ENCODE measurements at regions not wholly inside any gene's neighbourhood (a gene's known extent, or its start where the extent isn't known, plus 50 kb on each side); places are given as distances from the start of the nearest gene placed in this dataset.
"Not testable (repeated sequence)": the region's sequence is repeated elsewhere in the genome, so short reads cannot be mapped to it uniquely, and the experiment has no call there.

- no peak for DNase-seq (ENCODE audit: low read depth in 3 of 3, low spot score in 1 of 3)
These were observed 485.1 kb upstream of the KLF6 start for GRCh38 chr10:4270116-4270515.

GRCh38 chr10:4268490-4268889 lies 483.5 kb upstream of the KLF6 start:
- not testable (repeated sequence) for DNase-seq (ENCODE audit: low read depth in 3 of 3, low spot score in 1 of 3)

GRCh38 chr10:4267086-4267773 lies 482.2 kb upstream of the KLF6 start:
- no peak for DNase-seq (ENCODE audit: low read depth in 3 of 3, low spot score in 1 of 3)

GRCh38 chr10:4266416-4267085 lies 481.5 kb upstream of the KLF6 start:
- DNase-seq (ENCODE audit: low read depth in 3 of 3, low spot score in 1 of 3): no peak

- no peak for DNase-seq (ENCODE audit: low read depth in 3 of 3, low spot score in 1 of 3)
These were observed 481.0 kb upstream of the KLF6 start for GRCh38 chr10:4265964-4266363.

- no peak for DNase-seq (ENCODE audit: low read depth in 3 of 3, low spot score in 1 of 3)
These were observed 479.3 kb upstream of the KLF6 start for GRCh38 chr10:4264209-4264865.

GRCh38 chr10:4263601-4263921 lies 478.6 kb upstream of the KLF6 start:
- DNase-seq (ENCODE audit: low read depth in 3 of 3, low spot score in 1 of 3): no peak

- no peak for DNase-seq (ENCODE audit: low read depth in 3 of 3, low spot score in 1 of 3)
These were observed 478.0 kb upstream of the KLF6 start for GRCh38 chr10:4262870-4263600.

GRCh38 chr10:4262449-4262848 lies 477.4 kb upstream of the KLF6 start:
- DNase-seq (ENCODE audit: low read depth in 3 of 3, low spot score in 1 of 3): no peak

GRCh38 chr10:4260483-4261124 lies 475.6 kb upstream of the KLF6 start:
- DNase-seq (ENCODE audit: low read depth in 3 of 3, low spot score in 1 of 3): no peak

GRCh38 chr10:4257939-4258465 lies 473.0 kb upstream of the KLF6 start:
- no peak for DNase-seq (ENCODE audit: low read depth in 3 of 3, low spot score in 1 of 3)

- no peak for DNase-seq (ENCODE audit: low read depth in 3 of 3, low spot score in 1 of 3)
These were observed 472.0 kb upstream of the KLF6 start for GRCh38 chr10:4256971-4257370.

- DNase-seq (ENCODE audit: low read depth in 3 of 3, low spot score in 1 of 3): no peak
These were observed 470.7 kb upstream of the KLF6 start for GRCh38 chr10:4255751-4256150.

- no peak for DNase-seq (ENCODE audit: low read depth in 3 of 3, low spot score in 1 of 3)
These were observed 469.3 kb upstream of the KLF6 start for GRCh38 chr10:4254101-4254994.

- DNase-seq (ENCODE audit: low read depth in 3 of 3, low spot score in 1 of 3): no peak
These were observed 467.7 kb upstream of the KLF6 start for GRCh38 chr10:4252701-4253100.

GRCh38 chr10:4250587-4250887 lies 465.5 kb upstream of the KLF6 start:
- no peak for DNase-seq (ENCODE audit: low read depth in 3 of 3, low spot score in 1 of 3)

- DNase-seq (ENCODE audit: low read depth in 3 of 3, low spot score in 1 of 3): no peak
These were observed 465.0 kb upstream of the KLF6 start for GRCh38 chr10:4249841-4250586.

- DNase-seq (ENCODE audit: low read depth in 3 of 3, low spot score in 1 of 3): no peak
These were observed 462.4 kb upstream of the KLF6 start for GRCh38 chr10:4247379-4247778.

GRCh38 chr10:4246881-4247358 lies 461.9 kb upstream of the KLF6 start:
- DNase-seq (ENCODE audit: low read depth in 3 of 3, low spot score in 1 of 3): no peak

GRCh38 chr10:4243651-4244050 lies 458.6 kb upstream of the KLF6 start:
- no peak for DNase-seq (ENCODE audit: low read depth in 3 of 3, low spot score in 1 of 3)

All from stimulated activated CD4-positive, alpha-beta T cell treated with anti-CD3 and anti-CD28 coated beads, TNF-alpha, amount 100 ng/mL, for 1 hour (primary cell).